ENCODE measurements at regions not wholly inside any gene's neighbourhood (a gene's known extent, or its start where the extent isn't known, plus 50 kb on each side); places are given as distances from the start of the nearest gene placed in this dataset.

DNA sequence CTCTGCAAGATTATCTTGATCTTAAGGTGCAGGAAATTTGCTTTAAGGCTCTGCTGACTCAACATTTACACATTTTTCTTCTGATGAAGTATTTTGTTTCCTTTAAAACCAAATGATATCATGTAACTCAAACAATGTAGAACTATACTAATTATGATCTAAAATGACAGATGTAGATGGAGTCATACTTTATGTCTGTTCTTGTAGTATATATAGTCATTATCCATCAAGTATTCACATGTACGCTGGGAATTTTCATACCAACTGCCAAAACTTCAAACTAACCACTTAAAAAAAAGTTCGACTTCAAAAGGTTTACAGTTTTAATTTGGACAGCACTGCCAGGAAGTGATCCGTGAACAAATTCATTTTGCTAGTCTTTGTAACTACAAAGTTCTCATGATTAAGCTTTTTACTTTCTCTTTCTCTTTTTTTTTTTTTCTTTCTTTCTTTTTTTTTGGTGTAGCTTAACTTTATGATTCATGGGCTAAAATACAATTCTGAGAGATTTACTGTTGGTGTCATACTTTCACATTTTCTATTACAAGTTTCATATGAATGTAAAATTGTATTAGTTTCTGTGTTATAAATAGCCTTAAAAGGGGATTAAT, 509.0 kb upstream of the CXADR start:
- Histone ChIP-seq H3K4me2 (no peak overlapping the region), H3K4me1 (ENCODE audit: insufficient read depth) (peaks cover 12% of the 10 kb centered on the region), H4K20me1 (replicated peaks; ENCODE audit: insufficient read depth) (no peaks in the 10 kb centered on the region), H3F3A (replicated peaks; ENCODE audit: low read depth) (no peaks in the 10 kb centered on the region), H3K36me3 (ENCODE audit: insufficient read depth) (no peaks in the 10 kb centered on the region), H3K27ac (ENCODE audit: low read depth) (no peak overlapping the region), H3K4me3 (no peak overlapping the region), H2AFZ (no peak overlapping the region), H3K79me2 (replicated peaks; ENCODE audit: insufficient read depth) (no peaks in the 10 kb centered on the region), H3K27me3 (ENCODE audit: insufficient read depth) (no peaks in the 10 kb centered on the region), H3K9me2 (ENCODE audit: insufficient read depth) (no peaks in the 10 kb centered on the region; the same call in 1 of the 2 replicates)
- H3K27ac Mint-ChIP-seq, result no peak overlapping the region
- no peak for ATAC-seq
- H3K4me1 Mint-ChIP-seq, result peaks cover 20% of the 10 kb centered on the region; the same call in 2 of the 3 replicates
- no peaks in the 10 kb centered on the region for H3K27me3 Mint-ChIP-seq (ENCODE audit: insufficient read depth, low read depth, poor library complexity)
- H3K9me3 Mint-ChIP-seq, result peaks cover 11% of the 10 kb centered on the region; the same call in 2 of the 3 replicates
- no peak for DNase-seq (ENCODE audit: low spot score)
- TF ChIP-seq, protein P1, sequence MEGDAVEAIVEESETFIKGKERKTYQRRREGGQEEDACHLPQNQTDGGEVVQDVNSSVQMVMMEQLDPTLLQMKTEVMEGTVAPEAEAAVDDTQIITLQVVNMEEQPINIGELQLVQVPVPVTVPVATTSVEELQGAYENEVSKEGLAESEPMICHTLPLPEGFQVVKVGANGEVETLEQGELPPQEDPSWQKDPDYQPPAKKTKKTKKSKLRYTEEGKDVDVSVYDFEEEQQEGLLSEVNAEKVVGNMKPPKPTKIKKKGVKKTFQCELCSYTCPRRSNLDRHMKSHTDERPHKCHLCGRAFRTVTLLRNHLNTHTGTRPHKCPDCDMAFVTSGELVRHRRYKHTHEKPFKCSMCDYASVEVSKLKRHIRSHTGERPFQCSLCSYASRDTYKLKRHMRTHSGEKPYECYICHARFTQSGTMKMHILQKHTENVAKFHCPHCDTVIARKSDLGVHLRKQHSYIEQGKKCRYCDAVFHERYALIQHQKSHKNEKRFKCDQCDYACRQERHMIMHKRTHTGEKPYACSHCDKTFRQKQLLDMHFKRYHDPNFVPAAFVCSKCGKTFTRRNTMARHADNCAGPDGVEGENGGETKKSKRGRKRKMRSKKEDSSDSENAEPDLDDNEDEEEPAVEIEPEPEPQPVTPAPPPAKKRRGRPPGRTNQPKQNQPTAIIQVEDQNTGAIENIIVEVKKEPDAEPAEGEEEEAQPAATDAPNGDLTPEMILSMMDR (conservative IDR thresholded peaks at IDR 0.05; ENCODE audit: low read depth in 2 of 2), result no peak
- no peak for TF ChIP-seq NANOG (IDR thresholded peaks at IDR 0.05; ENCODE audit: borderline replicate concordance)
- TF ChIP-seq ZNF331 (CRISPR knock-in tag; IDR thresholded peaks at IDR 0.05; ENCODE audit: low read depth), result no peak
- TF ChIP-seq, protein P2, sequence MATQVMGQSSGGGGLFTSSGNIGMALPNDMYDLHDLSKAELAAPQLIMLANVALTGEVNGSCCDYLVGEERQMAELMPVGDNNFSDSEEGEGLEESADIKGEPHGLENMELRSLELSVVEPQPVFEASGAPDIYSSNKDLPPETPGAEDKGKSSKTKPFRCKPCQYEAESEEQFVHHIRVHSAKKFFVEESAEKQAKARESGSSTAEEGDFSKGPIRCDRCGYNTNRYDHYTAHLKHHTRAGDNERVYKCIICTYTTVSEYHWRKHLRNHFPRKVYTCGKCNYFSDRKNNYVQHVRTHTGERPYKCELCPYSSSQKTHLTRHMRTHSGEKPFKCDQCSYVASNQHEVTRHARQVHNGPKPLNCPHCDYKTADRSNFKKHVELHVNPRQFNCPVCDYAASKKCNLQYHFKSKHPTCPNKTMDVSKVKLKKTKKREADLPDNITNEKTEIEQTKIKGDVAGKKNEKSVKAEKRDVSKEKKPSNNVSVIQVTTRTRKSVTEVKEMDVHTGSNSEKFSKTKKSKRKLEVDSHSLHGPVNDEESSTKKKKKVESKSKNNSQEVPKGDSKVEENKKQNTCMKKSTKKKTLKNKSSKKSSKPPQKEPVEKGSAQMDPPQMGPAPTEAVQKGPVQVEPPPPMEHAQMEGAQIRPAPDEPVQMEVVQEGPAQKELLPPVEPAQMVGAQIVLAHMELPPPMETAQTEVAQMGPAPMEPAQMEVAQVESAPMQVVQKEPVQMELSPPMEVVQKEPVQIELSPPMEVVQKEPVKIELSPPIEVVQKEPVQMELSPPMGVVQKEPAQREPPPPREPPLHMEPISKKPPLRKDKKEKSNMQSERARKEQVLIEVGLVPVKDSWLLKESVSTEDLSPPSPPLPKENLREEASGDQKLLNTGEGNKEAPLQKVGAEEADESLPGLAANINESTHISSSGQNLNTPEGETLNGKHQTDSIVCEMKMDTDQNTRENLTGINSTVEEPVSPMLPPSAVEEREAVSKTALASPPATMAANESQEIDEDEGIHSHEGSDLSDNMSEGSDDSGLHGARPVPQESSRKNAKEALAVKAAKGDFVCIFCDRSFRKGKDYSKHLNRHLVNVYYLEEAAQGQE (IDR thresholded peaks at IDR 0.05; ENCODE audit: unreplicated experiment), result no peak
- no peak for TF ChIP-seq STAT1 (IDR thresholded peaks at IDR 0.05; ENCODE audit: unreplicated experiment)
- TF ChIP-seq POLR2AphosphoS5 (IDR thresholded peaks at IDR 0.05; ENCODE audit: low read depth), result no peak
- TF ChIP-seq, protein P3, sequence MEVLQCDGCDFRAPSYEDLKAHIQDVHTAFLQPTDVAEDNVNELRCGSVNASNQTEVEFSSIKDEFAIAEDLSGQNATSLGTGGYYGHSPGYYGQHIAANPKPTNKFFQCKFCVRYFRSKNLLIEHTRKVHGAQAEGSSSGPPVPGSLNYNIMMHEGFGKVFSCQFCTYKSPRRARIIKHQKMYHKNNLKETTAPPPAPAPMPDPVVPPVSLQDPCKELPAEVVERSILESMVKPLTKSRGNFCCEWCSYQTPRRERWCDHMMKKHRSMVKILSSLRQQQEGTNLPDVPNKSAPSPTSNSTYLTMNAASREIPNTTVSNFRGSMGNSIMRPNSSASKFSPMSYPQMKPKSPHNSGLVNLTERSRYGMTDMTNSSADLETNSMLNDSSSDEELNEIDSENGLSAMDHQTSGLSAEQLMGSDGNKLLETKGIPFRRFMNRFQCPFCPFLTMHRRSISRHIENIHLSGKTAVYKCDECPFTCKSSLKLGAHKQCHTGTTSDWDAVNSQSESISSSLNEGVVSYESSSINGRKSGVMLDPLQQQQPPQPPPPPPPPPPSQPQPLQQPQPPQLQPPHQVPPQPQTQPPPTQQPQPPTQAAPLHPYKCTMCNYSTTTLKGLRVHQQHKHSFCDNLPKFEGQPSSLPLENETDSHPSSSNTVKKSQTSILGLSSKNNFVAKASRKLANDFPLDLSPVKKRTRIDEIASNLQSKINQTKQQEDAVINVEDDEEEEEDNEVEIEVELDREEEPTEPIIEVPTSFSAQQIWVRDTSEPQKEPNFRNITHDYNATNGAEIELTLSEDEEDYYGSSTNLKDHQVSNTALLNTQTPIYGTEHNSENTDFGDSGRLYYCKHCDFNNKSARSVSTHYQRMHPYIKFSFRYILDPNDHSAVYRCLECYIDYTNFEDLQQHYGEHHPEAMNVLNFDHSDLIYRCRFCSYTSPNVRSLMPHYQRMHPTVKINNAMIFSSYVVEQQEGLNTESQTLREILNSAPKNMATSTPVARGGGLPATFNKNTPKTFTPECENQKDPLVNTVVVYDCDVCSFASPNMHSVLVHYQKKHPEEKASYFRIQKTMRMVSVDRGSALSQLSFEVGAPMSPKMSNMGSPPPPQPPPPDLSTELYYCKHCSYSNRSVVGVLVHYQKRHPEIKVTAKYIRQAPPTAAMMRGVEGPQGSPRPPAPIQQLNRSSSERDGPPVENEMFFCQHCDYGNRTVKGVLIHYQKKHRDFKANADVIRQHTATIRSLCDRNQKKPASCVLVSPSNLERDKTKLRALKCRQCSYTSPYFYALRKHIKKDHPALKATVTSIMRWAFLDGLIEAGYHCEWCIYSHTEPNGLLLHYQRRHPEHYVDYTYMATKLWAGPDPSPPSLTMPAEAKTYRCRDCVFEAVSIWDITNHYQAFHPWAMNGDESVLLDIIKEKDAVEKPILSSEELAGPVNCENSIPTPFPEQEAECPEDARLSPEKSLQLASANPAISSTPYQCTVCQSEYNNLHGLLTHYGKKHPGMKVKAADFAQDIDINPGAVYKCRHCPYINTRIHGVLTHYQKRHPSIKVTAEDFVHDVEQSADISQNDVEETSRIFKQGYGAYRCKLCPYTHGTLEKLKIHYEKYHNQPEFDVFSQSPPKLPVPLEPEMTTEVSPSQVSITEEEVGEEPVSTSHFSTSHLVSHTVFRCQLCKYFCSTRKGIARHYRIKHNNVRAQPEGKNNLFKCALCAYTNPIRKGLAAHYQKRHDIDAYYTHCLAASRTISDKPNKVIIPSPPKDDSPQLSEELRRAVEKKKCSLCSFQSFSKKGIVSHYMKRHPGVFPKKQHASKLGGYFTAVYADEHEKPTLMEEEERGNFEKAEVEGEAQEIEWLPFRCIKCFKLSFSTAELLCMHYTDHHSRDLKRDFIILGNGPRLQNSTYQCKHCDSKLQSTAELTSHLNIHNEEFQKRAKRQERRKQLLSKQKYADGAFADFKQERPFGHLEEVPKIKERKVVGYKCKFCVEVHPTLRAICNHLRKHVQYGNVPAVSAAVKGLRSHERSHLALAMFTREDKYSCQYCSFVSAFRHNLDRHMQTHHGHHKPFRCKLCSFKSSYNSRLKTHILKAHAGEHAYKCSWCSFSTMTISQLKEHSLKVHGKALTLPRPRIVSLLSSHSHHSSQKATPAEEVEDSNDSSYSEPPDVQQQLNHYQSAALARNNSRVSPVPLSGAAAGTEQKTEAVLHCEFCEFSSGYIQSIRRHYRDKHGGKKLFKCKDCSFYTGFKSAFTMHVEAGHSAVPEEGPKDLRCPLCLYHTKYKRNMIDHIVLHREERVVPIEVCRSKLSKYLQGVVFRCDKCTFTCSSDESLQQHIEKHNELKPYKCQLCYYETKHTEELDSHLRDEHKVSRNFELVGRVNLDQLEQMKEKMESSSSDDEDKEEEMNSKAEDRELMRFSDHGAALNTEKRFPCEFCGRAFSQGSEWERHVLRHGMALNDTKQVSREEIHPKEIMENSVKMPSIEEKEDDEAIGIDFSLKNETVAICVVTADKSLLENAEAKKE (CRISPR knock-in tag; IDR thresholded peaks at IDR 0.05), result no peak
- TF ChIP-seq CREB1 (CRISPR knock-in tag; IDR thresholded peaks at IDR 0.05; ENCODE audit: low read depth), result no peak
- TF ChIP-seq EZH2 (IDR thresholded peaks at IDR 0.05; ENCODE audit: low read depth, unreplicated experiment), result no peak
- no peak for TF ChIP-seq JUNB (IDR thresholded peaks at IDR 0.05; ENCODE audit: unreplicated experiment)
- TF ChIP-seq, protein P4, sequence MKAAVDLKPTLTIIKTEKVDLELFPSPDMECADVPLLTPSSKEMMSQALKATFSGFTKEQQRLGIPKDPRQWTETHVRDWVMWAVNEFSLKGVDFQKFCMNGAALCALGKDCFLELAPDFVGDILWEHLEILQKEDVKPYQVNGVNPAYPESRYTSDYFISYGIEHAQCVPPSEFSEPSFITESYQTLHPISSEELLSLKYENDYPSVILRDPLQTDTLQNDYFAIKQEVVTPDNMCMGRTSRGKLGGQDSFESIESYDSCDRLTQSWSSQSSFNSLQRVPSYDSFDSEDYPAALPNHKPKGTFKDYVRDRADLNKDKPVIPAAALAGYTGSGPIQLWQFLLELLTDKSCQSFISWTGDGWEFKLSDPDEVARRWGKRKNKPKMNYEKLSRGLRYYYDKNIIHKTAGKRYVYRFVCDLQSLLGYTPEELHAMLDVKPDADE (IDR thresholded peaks at IDR 0.05), result no peak
- H3K4me3 Mint-ChIP-seq, result no peak overlapping the region
- H3K36me3 Mint-ChIP-seq (ENCODE audit: low read depth), result peaks cover 10% of the 10 kb centered on the region

Data from GM23338 (cell line).